ENCODE measurements at regions not wholly inside any gene's neighbourhood (a gene's known extent, or its start where the extent isn't known, plus 50 kb on each side); places are given as distances from the start of the nearest gene placed in this dataset.
"Not testable (repeated sequence)": the region's sequence is repeated elsewhere in the genome, so short reads cannot be mapped to it uniquely, and the experiment has no call there.

DNA sequence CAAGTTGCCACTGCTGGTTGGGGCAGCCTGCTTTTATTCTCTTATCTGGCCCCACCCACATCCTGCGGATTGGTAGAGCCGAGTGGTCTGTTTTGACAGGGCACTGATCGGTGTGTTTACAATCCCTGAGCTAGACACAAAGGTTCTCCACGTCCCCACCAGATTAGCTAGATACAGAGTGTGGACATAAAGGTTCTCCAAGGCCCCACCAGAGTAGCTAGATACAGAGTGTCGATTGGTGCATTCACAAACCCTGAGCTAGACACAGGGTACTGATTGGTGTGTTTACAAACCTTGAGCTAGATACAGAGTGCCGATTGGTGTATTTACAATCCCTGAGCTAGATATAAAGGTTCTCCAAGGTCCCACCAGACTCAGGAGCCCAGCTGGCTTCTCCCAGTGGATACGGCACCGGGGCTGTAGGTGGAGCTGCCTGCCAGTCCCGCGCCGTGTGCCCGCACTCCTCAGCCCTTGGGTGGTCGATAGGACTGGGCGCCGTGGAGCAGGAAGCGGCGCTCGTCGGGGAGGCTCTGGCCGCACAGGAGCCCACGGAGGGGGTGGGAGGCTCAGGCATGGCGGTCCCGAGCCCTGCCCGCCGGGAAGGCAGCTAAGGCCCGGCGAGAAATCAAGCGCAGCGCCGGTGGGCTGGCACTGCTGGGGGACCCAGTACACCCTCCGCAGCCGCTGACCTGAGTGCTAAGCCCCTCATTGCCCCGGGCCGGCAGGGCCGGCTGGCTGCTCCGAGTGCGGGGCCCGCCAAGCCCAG is 157.8 kb upstream of the PPP1R3A start:
- not testable (repeated sequence) for DNase-seq

DNA sequence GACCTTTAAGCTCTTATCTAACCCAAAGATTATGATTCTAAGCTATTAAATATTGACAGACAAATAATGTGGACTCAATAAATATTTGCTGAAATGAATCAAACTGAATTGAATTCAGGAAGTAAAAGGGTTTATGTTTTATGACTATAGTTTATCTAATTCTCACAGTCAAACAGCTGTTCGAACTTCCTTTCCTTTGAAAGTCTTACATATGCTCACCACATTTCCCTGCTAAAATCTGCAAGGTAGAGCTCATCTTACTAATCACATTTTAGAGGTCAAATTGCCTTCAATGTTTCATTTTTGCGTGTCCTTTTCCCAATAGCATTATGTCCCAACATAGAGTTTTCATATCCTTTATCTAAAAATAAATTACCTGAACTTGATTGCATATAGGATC is 154.9 kb upstream of the PPP1R3A start:
- DNase-seq: no peak

- DNase-seq: no peak
Measured at GRCh38 chr7:114070246-114070645, 151.4 kb upstream of the PPP1R3A start.

GRCh38 chr7:114062810-114063209 is 144.0 kb upstream of the PPP1R3A start:
- DNase-seq: no peak

- no peak for DNase-seq
Measured at GRCh38 chr7:114051871-114052331, 133.1 kb upstream of the PPP1R3A start.

GRCh38 chr7:114050571-114050970 is 131.8 kb upstream of the PPP1R3A start:
- no peak for DNase-seq

- DNase-seq: no peak
Measured at GRCh38 chr7:114048386-114049235, 129.8 kb upstream of the PPP1R3A start.

DNA sequence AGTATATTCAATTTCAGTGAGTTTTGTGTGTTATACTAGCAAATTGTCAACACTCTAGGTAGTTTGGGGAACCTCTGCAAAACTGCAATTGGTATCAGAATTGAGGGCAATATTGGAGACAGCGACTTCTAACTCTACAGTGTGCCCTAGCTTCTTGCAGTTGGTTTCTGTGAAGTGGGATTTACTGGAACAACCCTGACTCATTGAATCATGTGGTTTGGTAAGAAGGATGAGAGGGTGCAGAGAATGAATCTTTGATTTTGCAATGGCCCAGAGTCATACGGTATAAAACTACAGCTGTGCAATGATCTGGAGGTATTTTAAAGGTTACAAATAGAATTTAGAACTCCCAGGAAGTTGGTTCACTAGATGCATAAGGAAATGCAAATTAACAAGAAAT is 129.1 kb upstream of the PPP1R3A start:
- DNase-seq: no peak

- no peak for DNase-seq
Measured at GRCh38 chr7:114033475-114033874, 114.7 kb upstream of the PPP1R3A start.

DNA sequence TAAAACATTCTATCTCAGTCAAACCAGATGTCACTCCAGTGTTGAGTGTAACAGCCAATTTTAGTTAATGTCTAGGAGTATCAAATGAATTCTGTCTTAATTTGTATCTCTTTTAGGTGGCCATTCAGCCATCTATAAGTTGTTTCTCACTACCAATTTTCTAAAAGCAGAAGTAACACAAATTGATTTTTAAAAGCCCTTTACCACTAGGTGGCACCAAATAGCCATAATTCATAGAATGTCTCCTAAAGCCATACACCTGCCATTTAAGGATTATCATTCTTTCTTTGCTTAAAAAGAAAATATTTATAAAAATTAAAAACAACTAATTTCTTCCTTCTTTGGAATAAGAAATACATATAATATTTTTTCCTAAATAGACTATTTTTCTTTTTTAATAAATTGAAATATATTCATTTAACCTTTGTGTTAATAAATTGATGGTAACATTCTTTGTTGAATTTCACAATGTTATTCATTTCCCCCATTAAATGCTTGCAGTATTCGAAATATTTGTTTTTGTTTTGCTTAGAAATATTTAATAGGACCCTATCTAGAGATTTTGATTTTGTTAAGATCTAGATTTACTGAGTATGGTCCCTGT is 107.8 kb upstream of the PPP1R3A start:
- DNase-seq: peak; percentile 27

GRCh38 chr7:114021135-114021534 is 102.3 kb upstream of the PPP1R3A start:
- no peak for DNase-seq

DNA sequence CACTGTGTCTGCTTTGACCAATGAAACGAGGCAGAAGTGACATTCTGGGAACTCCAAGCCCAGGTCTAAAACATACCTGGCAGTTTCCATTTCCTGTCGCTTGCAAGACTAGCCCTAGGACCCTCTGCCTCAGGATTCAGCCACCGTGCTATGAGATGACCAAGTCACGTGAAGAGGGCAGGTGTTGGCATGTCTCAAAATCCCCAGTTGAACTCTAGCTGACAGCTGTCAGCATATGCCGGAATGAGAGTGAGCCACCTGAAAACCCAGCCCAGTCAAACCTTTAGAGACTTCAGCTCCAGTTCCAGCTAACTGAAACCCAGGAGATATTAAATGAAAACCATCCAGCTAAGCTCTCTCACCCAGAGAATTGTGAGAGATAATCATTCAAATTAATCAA is 89.9 kb upstream of the PPP1R3A start:
- DNase-seq: no peak

GRCh38 chr7:114007386-114007785 is 88.6 kb upstream of the PPP1R3A start:
- no peak for DNase-seq

DNA sequence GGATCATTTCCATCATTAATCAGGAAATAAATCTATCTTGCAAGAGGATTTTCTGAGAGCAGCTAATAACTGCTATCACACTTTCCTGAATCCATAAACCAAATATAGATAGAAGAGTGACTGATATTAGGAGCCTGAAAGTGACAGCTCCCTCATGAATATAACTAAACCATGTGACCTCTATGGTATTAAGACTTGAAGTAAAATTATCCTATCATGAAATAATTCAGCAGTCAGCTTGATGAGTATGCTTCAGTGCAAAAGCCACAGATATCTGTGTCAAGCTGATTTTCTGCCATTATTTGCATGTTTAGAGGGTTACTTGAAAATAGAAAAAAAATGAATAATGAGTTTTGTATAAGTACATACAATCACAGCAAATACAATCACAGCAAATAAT is 80.1 kb upstream of the PPP1R3A start:
- DNase-seq: no peak

DNA sequence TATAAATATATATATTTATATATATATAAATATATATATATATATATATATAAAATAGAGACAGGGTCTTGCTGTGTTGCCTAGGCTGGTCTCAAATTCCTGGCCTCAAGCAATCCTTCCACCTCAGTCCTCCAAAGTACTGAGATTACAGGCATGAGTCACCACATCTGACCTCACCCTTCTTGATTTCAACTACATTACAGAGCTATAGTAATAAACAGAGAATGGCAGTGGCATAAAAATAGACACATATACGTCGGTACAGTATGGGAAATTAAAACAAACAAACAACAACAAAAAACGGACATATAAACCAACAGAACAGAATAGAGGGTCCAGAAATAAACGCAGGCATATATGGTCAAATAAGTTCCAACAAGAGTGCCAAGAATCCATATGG is 77.6 kb upstream of the PPP1R3A start:
- no peak for DNase-seq

- no peak for DNase-seq
Measured at GRCh38 chr7:113986216-113986615, 67.4 kb upstream of the PPP1R3A start.

DNA sequence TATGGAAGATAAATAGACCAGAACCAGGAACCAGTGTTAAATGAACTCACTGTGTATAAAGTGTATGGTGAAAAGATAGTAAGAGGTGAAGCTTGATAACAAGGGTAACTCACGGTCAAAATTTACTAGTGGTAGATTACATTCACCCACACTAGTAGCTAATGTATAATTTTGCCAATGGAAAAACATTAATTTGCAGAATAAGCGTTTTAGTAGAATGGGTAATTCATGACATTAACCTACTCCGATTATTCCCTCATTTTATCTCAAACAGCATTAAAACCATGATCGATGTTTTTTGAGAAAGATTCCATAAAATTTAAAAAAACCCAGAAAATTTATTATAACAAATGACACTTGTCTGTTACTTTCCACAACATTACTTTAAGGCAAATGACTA is 57.7 kb upstream of the PPP1R3A start:
- no peak for DNase-seq

DNA sequence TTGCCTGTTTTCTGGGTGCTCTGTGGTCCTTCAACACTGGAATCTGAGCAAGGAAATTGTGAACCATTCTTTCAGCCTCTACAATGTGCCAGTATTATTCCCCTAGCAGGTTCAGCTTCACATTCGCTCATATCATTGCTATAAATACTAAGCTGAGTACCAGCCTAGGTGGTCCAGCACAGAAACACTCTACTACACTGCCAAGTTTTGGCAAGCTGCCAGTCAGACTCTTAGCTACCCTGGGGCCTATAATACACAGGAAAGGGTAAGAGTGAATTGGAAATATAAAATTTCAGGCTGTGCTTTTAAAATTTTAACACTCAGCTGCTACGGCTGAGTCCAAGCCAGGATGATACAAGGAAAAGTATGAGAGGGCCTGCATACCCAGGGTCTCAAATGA is 49.9 kb upstream of the PPP1R3A start:
- DNase-seq: no peak

Data from stimulated activated CD4-positive, alpha-beta T cell treated with anti-CD3 and anti-CD28 coated beads, Interleukin-4, amount 100 ng/mL, for 24 hours (primary cell).